HS-27A (cell line): ENCODE measurements at regions not wholly inside any gene's neighbourhood (a gene's known extent, or its start where the extent isn't known, plus 50 kb on each side); places are given as distances from the start of the nearest gene placed in this dataset.

ENCODE experiments used
- DNase-seq: peaks from one replicate; pipeline ENCODE4 v3.0.0-alpha.2; 2012; ENCODE audit warnings: low read depth, missing footprints

- no peak for DNase-seq
Measured at GRCh38 chr4:119825696-119826095, 197.1 kb upstream of the PDE5A start.

GRCh38 chr4:119823891-119824290, 195.3 kb upstream of the PDE5A start:
- DNase-seq: no peak

GRCh38 chr4:119823045-119823444, 194.4 kb upstream of the PDE5A start:
- no peak for DNase-seq

- DNase-seq: no peak
Measured at GRCh38 chr4:119816473-119816872, 187.9 kb upstream of the PDE5A start.

- no peak for DNase-seq
Measured at GRCh38 chr4:119810001-119810400, 181.4 kb upstream of the PDE5A start.

GRCh38 chr4:119804404-119804803, 175.8 kb upstream of the PDE5A start:
- DNase-seq: no peak

- DNase-seq: no peak
Measured at GRCh38 chr4:119797238-119797894, 168.8 kb upstream of the PDE5A start.

GRCh38 chr4:119795986-119796578, 167.5 kb upstream of the PDE5A start:
- DNase-seq: no peak

GRCh38 chr4:119794681-119795080, 166.1 kb upstream of the PDE5A start:
- DNase-seq: no peak

- no peak for DNase-seq
Measured at GRCh38 chr4:119794113-119794512, 165.5 kb upstream of the PDE5A start.

- no peak for DNase-seq
Measured at GRCh38 chr4:119788349-119789266, 160.0 kb upstream of the PDE5A start.

GRCh38 chr4:119785963-119786362, 157.4 kb upstream of the PDE5A start:
- no peak for DNase-seq

- no peak for DNase-seq
Measured at GRCh38 chr4:119783189-119783983, 154.8 kb upstream of the PDE5A start.

GRCh38 chr4:119781044-119781443, 152.4 kb upstream of the PDE5A start:
- DNase-seq: no peak

GRCh38 chr4:119774840-119775239, 146.2 kb upstream of the PDE5A start:
- no peak for DNase-seq

- DNase-seq: no peak
Measured at GRCh38 chr4:119765951-119766350, 137.3 kb upstream of the PDE5A start.

- DNase-seq: no peak
Measured at GRCh38 chr4:119765469-119765868, 136.9 kb upstream of the PDE5A start.

- no peak for DNase-seq
Measured at GRCh38 chr4:119763386-119763785, 134.8 kb upstream of the PDE5A start.

- no peak for DNase-seq
Measured at GRCh38 chr4:119755599-119755998, 127.0 kb upstream of the PDE5A start.

- no peak for DNase-seq
Measured at GRCh38 chr4:119752936-119753335, 124.3 kb upstream of the PDE5A start.

GRCh38 chr4:119750771-119751170, 122.2 kb upstream of the PDE5A start:
- DNase-seq: no peak

GRCh38 chr4:119750048-119750447, 121.4 kb upstream of the PDE5A start:
- no peak for DNase-seq
